GM12875 (cell line): ENCODE measurements at regions not wholly inside any gene's neighbourhood (a gene's known extent, or its start where the extent isn't known, plus 50 kb on each side); places are given as distances from the start of the nearest gene placed in this dataset.

Experiments used
- H3K4me3 ChIP-seq: one replicate; pipeline ENCODE4 v1.5.1; 2011; ENCODE audit warnings: low read depth, low read length, control low read depth
- TF ChIP-seq, protein P1 (sequence below): IDR thresholded peaks from 2 replicates; pipeline ENCODE4 v1.5.1; 2011; ENCODE audit warnings: low read depth, mild to moderate bottlenecking, control low read depth, inconsistent platforms, low read length, moderate library complexity, borderline replicate concordance; ENCODE audit not compliant: insufficient read depth

DNA sequence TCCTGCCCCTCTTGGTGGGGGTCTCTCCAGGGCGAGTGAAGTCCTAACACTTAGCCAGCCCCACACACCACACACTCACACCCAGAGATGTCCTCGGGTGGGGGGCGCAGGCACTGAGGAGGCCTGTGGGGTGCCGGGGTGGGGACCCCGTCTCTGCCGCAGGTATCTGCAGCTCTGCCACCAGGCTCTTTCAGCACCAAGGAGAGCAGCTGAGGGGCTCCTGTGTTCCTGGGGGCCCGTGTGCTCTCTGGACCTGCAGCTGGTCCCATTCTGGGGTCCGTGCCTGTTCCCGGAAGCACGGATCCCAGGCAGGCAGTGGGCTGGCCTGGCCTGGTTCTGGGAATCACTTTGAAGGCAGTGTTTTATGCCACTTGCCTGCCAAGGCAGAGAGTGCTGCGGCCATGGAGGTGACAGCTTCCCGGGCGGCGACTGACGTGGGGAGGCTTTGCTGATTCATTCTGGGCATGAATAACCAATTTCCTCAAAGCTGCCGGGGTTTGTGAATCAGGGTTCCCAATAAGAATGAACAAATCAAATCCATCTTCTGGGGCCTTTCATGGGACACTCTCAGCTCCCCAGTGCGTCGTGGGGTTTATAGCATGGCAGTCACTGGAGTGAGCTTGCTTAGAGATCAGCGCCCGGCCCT, 54.4 kb upstream of the SLCO4A1 start:
- H3K4me3 ChIP-seq = no peak overlapping the region

DNA sequence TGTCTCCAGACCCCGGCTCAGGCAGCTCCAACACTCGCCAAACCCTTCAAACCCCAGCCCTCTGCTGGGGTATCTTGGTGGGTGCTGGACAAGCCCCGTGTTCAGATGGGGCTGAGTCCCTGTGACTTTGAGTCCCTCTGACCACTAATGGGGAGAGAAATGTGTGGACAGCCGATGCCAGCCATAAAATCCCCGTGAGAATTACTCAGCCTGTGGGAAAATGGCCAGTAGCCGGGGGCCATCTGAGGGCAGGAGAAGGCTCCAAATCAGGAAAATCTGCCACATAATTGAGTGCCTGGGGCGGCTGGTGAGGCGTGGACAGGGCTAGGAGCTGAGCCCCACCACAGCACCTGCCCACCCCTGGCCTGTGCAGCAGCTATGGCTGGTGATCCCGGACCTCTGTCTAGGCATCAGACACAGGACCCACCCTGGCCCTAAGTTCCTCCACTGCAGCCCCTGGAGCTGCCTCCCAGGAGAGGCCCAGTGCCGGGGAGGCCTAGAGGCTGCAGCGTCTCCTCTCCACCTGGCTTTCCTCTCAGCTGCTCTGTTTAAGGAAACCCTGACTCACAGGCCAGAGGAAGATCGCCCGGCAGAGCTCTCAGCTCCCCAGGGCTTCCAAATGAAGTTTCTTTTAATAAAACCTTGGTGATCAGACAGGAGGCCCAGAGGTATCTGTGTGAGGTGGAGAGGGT, 53.7 kb upstream of the SLCO4A1 start:
- TF ChIP-seq, protein P1, sequence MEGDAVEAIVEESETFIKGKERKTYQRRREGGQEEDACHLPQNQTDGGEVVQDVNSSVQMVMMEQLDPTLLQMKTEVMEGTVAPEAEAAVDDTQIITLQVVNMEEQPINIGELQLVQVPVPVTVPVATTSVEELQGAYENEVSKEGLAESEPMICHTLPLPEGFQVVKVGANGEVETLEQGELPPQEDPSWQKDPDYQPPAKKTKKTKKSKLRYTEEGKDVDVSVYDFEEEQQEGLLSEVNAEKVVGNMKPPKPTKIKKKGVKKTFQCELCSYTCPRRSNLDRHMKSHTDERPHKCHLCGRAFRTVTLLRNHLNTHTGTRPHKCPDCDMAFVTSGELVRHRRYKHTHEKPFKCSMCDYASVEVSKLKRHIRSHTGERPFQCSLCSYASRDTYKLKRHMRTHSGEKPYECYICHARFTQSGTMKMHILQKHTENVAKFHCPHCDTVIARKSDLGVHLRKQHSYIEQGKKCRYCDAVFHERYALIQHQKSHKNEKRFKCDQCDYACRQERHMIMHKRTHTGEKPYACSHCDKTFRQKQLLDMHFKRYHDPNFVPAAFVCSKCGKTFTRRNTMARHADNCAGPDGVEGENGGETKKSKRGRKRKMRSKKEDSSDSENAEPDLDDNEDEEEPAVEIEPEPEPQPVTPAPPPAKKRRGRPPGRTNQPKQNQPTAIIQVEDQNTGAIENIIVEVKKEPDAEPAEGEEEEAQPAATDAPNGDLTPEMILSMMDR = no peak
- no peak overlapping the region for H3K4me3 ChIP-seq

More for the DNA sequence above, 54.4 kb upstream of the SLCO4A1 start:
- TF ChIP-seq, protein P1 = no peak

DNA sequence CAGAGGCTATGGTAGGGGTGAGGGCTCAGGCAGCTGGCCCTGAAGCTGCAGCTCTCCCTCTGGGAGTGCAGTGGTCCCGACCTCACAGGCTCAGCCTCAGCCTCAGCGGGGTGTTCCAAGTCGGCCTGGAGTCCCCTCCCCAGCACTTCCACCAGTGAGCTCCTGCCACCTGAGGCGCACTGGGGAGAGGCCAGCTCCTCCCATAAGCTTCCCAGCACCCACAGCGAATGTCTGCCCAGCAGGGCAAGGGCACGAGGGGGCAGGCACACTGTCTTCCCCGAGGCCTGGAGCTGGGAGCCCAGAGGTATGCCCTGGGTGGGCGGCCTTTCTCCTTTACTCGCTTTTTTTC, 53.2 kb upstream of the SLCO4A1 start:
- TF ChIP-seq, protein P1 = no peak
- no peak overlapping the region for H3K4me3 ChIP-seq

DNA sequence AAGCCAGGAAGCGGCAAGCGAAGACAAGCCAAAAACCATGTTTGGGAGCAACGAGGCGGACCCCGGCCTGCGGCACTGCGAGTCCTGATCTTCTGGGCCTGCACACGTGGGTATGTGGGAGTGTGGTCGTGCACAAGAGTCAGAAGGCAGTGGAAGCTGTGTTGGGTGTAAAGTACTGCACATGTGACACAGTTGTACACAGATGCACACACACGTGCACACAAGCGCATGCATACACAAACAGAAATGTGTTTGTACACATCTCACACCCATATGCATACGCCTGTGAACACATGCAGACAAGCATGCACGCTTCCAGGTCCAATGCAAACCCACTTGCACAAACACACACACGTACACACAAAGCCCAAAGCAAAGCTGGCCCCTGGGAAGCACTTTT, 52.6 kb upstream of the SLCO4A1 start:
- no peak overlapping the region for H3K4me3 ChIP-seq
- TF ChIP-seq, protein P1 = no peak

DNA sequence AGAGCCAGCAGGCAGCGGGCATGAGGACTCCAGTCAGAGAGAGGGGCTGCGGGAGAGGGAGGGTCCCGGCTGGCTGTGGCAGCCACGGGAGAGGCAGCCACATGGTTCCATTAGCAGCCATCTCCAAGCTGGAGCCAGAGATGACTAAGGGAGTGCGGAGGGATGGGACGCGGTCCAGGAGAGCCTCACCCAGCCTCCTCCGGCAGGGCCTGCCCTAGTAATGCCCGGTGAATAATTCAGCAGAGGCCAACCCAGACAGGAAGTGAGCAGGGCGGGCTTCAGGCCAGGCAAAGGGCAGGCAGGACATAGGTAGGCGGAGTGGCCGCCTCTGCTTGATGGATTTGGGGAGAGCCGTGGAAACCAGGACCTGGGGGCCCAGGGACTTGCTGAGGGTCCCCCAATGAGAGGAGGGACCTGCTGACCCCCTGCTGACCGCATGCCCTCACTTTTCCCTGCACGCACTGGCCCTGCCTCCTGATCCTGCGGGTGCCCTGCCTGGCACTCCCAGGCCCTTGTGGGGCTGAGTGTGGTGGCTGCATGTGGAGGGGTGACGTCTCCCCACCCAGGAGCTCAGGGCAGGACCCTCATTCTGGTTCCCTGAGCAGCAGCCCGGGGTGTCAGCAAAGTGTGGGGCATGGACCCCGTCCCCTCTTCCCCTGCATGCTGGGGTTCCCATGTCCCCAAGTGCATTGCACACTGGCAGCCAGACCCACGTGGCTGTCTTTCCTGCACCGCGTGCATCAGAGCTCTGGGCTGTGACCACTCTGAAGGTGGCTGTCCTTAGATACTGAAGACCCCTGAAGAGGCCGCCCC, 51.8 kb upstream of the SLCO4A1 start:
- TF ChIP-seq, protein P1 = no peak
- no peak overlapping the region for H3K4me3 ChIP-seq

DNA sequence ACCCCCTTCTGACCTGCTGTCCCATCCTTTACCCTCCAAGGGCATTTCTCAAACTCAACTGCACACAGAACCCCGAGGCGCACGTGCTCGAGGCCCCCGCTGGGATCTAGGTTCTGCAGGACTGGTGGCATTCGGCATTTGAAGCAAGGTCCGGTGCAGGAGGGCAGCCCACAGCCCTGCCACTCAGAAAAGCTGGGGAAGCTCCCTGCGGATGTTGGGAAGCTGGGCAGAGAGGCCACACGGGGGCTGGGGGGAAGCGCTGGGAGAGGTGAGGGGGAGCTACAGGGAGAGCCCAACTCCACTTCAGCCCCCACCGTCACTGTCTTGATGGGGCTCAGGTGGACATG, 51.2 kb upstream of the SLCO4A1 start:
- TF ChIP-seq, protein P1 = no peak
- H3K4me3 ChIP-seq = no peak overlapping the region
